ENCODE measurements at regions not wholly inside any gene's neighbourhood (a gene's known extent, or its start where the extent isn't known, plus 50 kb on each side); places are given as distances from the start of the nearest gene placed in this dataset.

- DNase-seq (ENCODE audit: low read depth in 1 of 2, low spot score in 1 of 2), result no peak
- no peaks in the 10 kb centered on the region for H3K4me1 ChIP-seq (ENCODE audit: low read depth)
- H3K27me3 ChIP-seq, result no peaks in the 10 kb centered on the region
- H3K36me3 ChIP-seq, result no peaks in the 10 kb centered on the region
- H3K27ac ChIP-seq, result no peak overlapping the region
- no peaks in the 10 kb centered on the region for H3K9me3 ChIP-seq (ENCODE audit: low read depth)
- no peak overlapping the region for H3K4me3 ChIP-seq
- TF ChIP-seq CTCF (IDR thresholded peaks at IDR 0.05; ENCODE audit: low read depth, low read length), result no peak
Observed at GRCh38 chr3:182375916-182376315, 417.4 kb upstream of the ATP11B start.

- Histone ChIP-seq H3K4me1 (ENCODE audit: low read depth) (no peaks in the 10 kb centered on the region), H3K36me3 (no peaks in the 10 kb centered on the region)
- no peak for DNase-seq (ENCODE audit: low read depth in 1 of 2, low spot score in 1 of 2)
Observed at GRCh38 chr3:182382112-182382857, 411.0 kb upstream of the ATP11B start.

GRCh38 chr3:182384221-182384620 is 409.1 kb upstream of the ATP11B start:
- H3K27me3 ChIP-seq, result no peaks in the 10 kb centered on the region
- no peaks in the 10 kb centered on the region for H3K9me3 ChIP-seq (ENCODE audit: low read depth)
- no peaks in the 10 kb centered on the region for H3K36me3 ChIP-seq
- no peak for DNase-seq (ENCODE audit: low read depth in 1 of 2, low spot score in 1 of 2)
- no peak overlapping the region for H3K27ac ChIP-seq
- no peak for TF ChIP-seq CTCF (IDR thresholded peaks at IDR 0.05; ENCODE audit: low read depth, low read length)
- no peaks in the 10 kb centered on the region for H3K4me1 ChIP-seq (ENCODE audit: low read depth)
- H3K4me3 ChIP-seq, result no peak overlapping the region

More at GRCh38 chr3:182382112-182382857, 411.0 kb upstream of the ATP11B start:
- no peak overlapping the region for H3K4me3 ChIP-seq
- H3K27ac ChIP-seq, result no peak overlapping the region
- TF ChIP-seq CTCF (IDR thresholded peaks at IDR 0.05; ENCODE audit: low read depth, low read length), result no peak
- H3K9me3 ChIP-seq (ENCODE audit: low read depth), result no peaks in the 10 kb centered on the region
- H3K27me3 ChIP-seq, result no peaks in the 10 kb centered on the region

- no peaks in the 10 kb centered on the region for H3K9me3 ChIP-seq (ENCODE audit: low read depth)
Observed at GRCh38 chr3:182385356-182385755, 407.9 kb upstream of the ATP11B start.

GRCh38 chr3:182388506-182388905 is 404.8 kb upstream of the ATP11B start:
- no peaks in the 10 kb centered on the region for H3K36me3 ChIP-seq
- no peaks in the 10 kb centered on the region for H3K4me1 ChIP-seq (ENCODE audit: low read depth)
- no peak for DNase-seq (ENCODE audit: low read depth in 1 of 2, low spot score in 1 of 2)
- TF ChIP-seq CTCF (IDR thresholded peaks at IDR 0.05; ENCODE audit: low read depth, low read length), result no peak
- H3K27ac ChIP-seq, result no peak overlapping the region
- H3K9me3 ChIP-seq (ENCODE audit: low read depth), result no peaks in the 10 kb centered on the region
- H3K27me3 ChIP-seq, result no peaks in the 10 kb centered on the region
- no peak overlapping the region for H3K4me3 ChIP-seq

More at GRCh38 chr3:182385356-182385755, 407.9 kb upstream of the ATP11B start:
- Histone ChIP-seq H3K36me3 (no peaks in the 10 kb centered on the region), H3K4me3 (no peak overlapping the region), H3K27me3 (no peaks in the 10 kb centered on the region), H3K27ac (no peak overlapping the region), H3K4me1 (ENCODE audit: low read depth) (no peaks in the 10 kb centered on the region)
- DNase-seq (ENCODE audit: low read depth in 1 of 2, low spot score in 1 of 2), result no peak
- no peak for TF ChIP-seq CTCF (IDR thresholded peaks at IDR 0.05; ENCODE audit: low read depth, low read length)
